Effector memory CD8-positive, alpha-beta T cell (primary cell): ENCODE measurements at regions not wholly inside any gene's neighbourhood (a gene's known extent, or its start where the extent isn't known, plus 50 kb on each side); places are given as distances from the start of the nearest gene placed in this dataset.
"Not testable (repeated sequence)": the region's sequence is repeated elsewhere in the genome, so short reads cannot be mapped to it uniquely, and the experiment has no call there.

Experiments
- ATAC-seq: fragments of 150-1000 bp; cut with Tn5 transposase; replicated peaks from 2 replicates; pipeline ENCODE4 v1.10.0; 2021; ENCODE audit warnings: mild to moderate bottlenecking, moderate library complexity
- DNase-seq, 3 experiments: peaks; one replicate each; pipeline ENCODE4 v3.0.0; 2021
- H3K27ac Mint-ChIP-seq, 2 donors: one replicate each; pipeline ENCODE4 v1.8.0; 2022; ENCODE audit warnings: mild to moderate bottlenecking in 2 of 2, mixed read lengths in 2 of 2, moderate library complexity in 2 of 2
- H3K27me3 Mint-ChIP-seq, 2 donors: one replicate each; pipeline ENCODE4 v1.8.0; 2022; ENCODE audit warnings: mixed read lengths in 2 of 2
- H3K36me3 Mint-ChIP-seq: one replicate; pipeline ENCODE4 v1.8.0; 2022; ENCODE audit warnings: mild to moderate bottlenecking, moderate library complexity, mixed read lengths; ENCODE audit not compliant: insufficient read depth
- H3K4me1 Mint-ChIP-seq, 2 donors: one replicate each; pipeline ENCODE4 v1.8.0; 2022; ENCODE audit warnings: low read depth in 2 of 2, mixed read lengths in 2 of 2
- H3K4me3 Mint-ChIP-seq, 2 donors: one replicate each; pipeline ENCODE4 v1.8.0; 2022; ENCODE audit warnings: mild to moderate bottlenecking in 2 of 2, mixed read lengths in 2 of 2, moderate library complexity in 2 of 2
- H3K9me3 Mint-ChIP-seq, 2 donors: one replicate each; pipeline ENCODE4 v1.8.0; 2022; ENCODE audit warnings: mixed read lengths in 2 of 2

- no peak overlapping the region for H3K27ac Mint-ChIP-seq
- no peaks in the 10 kb centered on the region for H3K36me3 Mint-ChIP-seq
- ATAC-seq: no peak
- DNase-seq: no peak
- no peak overlapping the region for H3K4me3 Mint-ChIP-seq
- H3K4me1 Mint-ChIP-seq: no peaks in the 10 kb centered on the region
- peaks cover 0 to 20% of the 10 kb centered on the region in 2 donors for H3K27me3 Mint-ChIP-seq
- no peaks in the 10 kb centered on the region for H3K9me3 Mint-ChIP-seq
These were observed 644.8 kb downstream of the EFNA5 start for GRCh38 chr5:107025712-107026497.

- ATAC-seq: no peak
- H3K9me3 Mint-ChIP-seq: no peaks in the 10 kb centered on the region
- H3K27me3 Mint-ChIP-seq: peaks cover 0 to 25% of the 10 kb centered on the region in 2 donors
- no peak overlapping the region for H3K4me3 Mint-ChIP-seq
- H3K36me3 Mint-ChIP-seq: no peaks in the 10 kb centered on the region
- H3K4me1 Mint-ChIP-seq: no peaks in the 10 kb centered on the region
- DNase-seq: no peak
- H3K27ac Mint-ChIP-seq: no peak overlapping the region
These were observed 647.0 kb downstream of the EFNA5 start for GRCh38 chr5:107023732-107024131.

GRCh38 chr5:107021575-107021974, 649.2 kb downstream of the EFNA5 start:
- H3K9me3 Mint-ChIP-seq: no peaks in the 10 kb centered on the region
- H3K27me3 Mint-ChIP-seq: peaks cover 0 to 28% of the 10 kb centered on the region in 2 donors
- no peaks in the 10 kb centered on the region for H3K36me3 Mint-ChIP-seq
- H3K4me3 Mint-ChIP-seq: no peak overlapping the region
- no peak for ATAC-seq
- no peaks in the 10 kb centered on the region for H3K4me1 Mint-ChIP-seq
- H3K27ac Mint-ChIP-seq: no peak overlapping the region
- no peak for DNase-seq

GRCh38 chr5:107020626-107021025, 650.1 kb downstream of the EFNA5 start:
- H3K27ac Mint-ChIP-seq: no peak overlapping the region
- H3K36me3 Mint-ChIP-seq: no peaks in the 10 kb centered on the region
- H3K27me3 Mint-ChIP-seq: peaks cover 0 to 28% of the 10 kb centered on the region in 2 donors
- no peaks in the 10 kb centered on the region for H3K4me1 Mint-ChIP-seq
- ATAC-seq (no peak), DNase-seq (no peak)
- no peaks in the 10 kb centered on the region for H3K9me3 Mint-ChIP-seq
- no peak overlapping the region for H3K4me3 Mint-ChIP-seq

- no peak overlapping the region for H3K4me3 Mint-ChIP-seq
- DNase-seq: no peak
- no peaks in the 10 kb centered on the region for H3K9me3 Mint-ChIP-seq
- no peaks in the 10 kb centered on the region for H3K4me1 Mint-ChIP-seq
- no peak for ATAC-seq
- H3K27me3 Mint-ChIP-seq: peaks cover 0 to 38% of the 10 kb centered on the region in 2 donors
- no peak overlapping the region for H3K27ac Mint-ChIP-seq
- no peaks in the 10 kb centered on the region for H3K36me3 Mint-ChIP-seq
These were observed 653.1 kb downstream of the EFNA5 start for GRCh38 chr5:107017616-107018015.

- no peak for ATAC-seq
- H3K36me3 Mint-ChIP-seq: no peaks in the 10 kb centered on the region
- no peaks in the 10 kb centered on the region for H3K4me1 Mint-ChIP-seq
- H3K27me3 Mint-ChIP-seq: peaks cover 0 to 35% of the 10 kb centered on the region in 2 donors
- no peak for DNase-seq
- no peaks in the 10 kb centered on the region for H3K9me3 Mint-ChIP-seq
- H3K27ac Mint-ChIP-seq: no peak overlapping the region
- H3K4me3 Mint-ChIP-seq: no peak overlapping the region
These were observed 658.4 kb downstream of the EFNA5 start for GRCh38 chr5:107012371-107012770.

GRCh38 chr5:107011605-107012004, 659.1 kb downstream of the EFNA5 start:
- Mint-ChIP-seq H3K27me3 (peaks cover 0 to 32% of the 10 kb centered on the region in 2 donors), H3K27ac (no peak overlapping the region), H3K36me3 (no peaks in the 10 kb centered on the region), H3K9me3 (no peaks in the 10 kb centered on the region), H3K4me3 (no peak overlapping the region), H3K4me1 (no peaks in the 10 kb centered on the region)
- ATAC-seq (no peak), DNase-seq (no peak)

GRCh38 chr5:107010060-107010459, 660.7 kb downstream of the EFNA5 start:
- Mint-ChIP-seq H3K4me3 (no peak overlapping the region), H3K27me3 (peaks cover 0 to 37% of the 10 kb centered on the region in 2 donors), H3K27ac (no peak overlapping the region), H3K4me1 (no peaks in the 10 kb centered on the region), H3K9me3 (no peaks in the 10 kb centered on the region), H3K36me3 (no peaks in the 10 kb centered on the region)
- no peak for DNase-seq
- no peak for ATAC-seq

GRCh38 chr5:107005653-107006052, 665.1 kb downstream of the EFNA5 start:
- H3K36me3 Mint-ChIP-seq: no peaks in the 10 kb centered on the region
- H3K4me3 Mint-ChIP-seq: no peak overlapping the region
- no peak overlapping the region for H3K27ac Mint-ChIP-seq
- DNase-seq: no peak
- no peaks in the 10 kb centered on the region for H3K9me3 Mint-ChIP-seq
- H3K27me3 Mint-ChIP-seq: peaks cover 0 to 28% of the 10 kb centered on the region in 2 donors
- no peak for ATAC-seq
- no peaks in the 10 kb centered on the region for H3K4me1 Mint-ChIP-seq

GRCh38 chr5:107005161-107005560, 665.6 kb downstream of the EFNA5 start:
- DNase-seq (no peak), ATAC-seq (no peak)
- no peaks in the 10 kb centered on the region for H3K4me1 Mint-ChIP-seq
- no peak overlapping the region for H3K4me3 Mint-ChIP-seq
- H3K27ac Mint-ChIP-seq: no peak overlapping the region
- H3K27me3 Mint-ChIP-seq: peaks cover 0 to 25% of the 10 kb centered on the region in 2 donors
- H3K9me3 Mint-ChIP-seq: no peaks in the 10 kb centered on the region
- H3K36me3 Mint-ChIP-seq: no peaks in the 10 kb centered on the region

- H3K27me3 Mint-ChIP-seq: peaks cover 8 to 50% of the 10 kb centered on the region in 2 donors
- ATAC-seq: no peak
- no peak overlapping the region for H3K27ac Mint-ChIP-seq
These were observed 668.6 kb downstream of the EFNA5 start for GRCh38 chr5:107002115-107002514.

GRCh38 chr5:106999506-106999905, 671.2 kb downstream of the EFNA5 start:
- not testable (repeated sequence) for H3K36me3 Mint-ChIP-seq, ATAC-seq, H3K4me3 Mint-ChIP-seq, DNase-seq, H3K4me1 Mint-ChIP-seq, H3K27ac Mint-ChIP-seq
- Mint-ChIP-seq H3K27me3 (peaks cover 8 to 44% of the 10 kb centered on the region in 2 donors), H3K9me3 (peaks cover 6 to 15% of the 10 kb centered on the region in 2 donors)

More at GRCh38 chr5:107002115-107002514, 668.6 kb downstream of the EFNA5 start:
- no peaks in the 10 kb centered on the region for H3K36me3 Mint-ChIP-seq
- H3K4me1 Mint-ChIP-seq: no peaks in the 10 kb centered on the region
- DNase-seq: no peak
- no peak overlapping the region for H3K4me3 Mint-ChIP-seq
- H3K9me3 Mint-ChIP-seq: peaks cover 5 to 11% of the 10 kb centered on the region in 2 donors

GRCh38 chr5:106986006-106986405, 684.7 kb downstream of the EFNA5 start:
- H3K4me3 Mint-ChIP-seq: no peak overlapping the region

GRCh38 chr5:106985174-106985573, 685.6 kb downstream of the EFNA5 start:
- peaks cover 12 to 24% of the 10 kb centered on the region in 2 donors for H3K27me3 Mint-ChIP-seq
- no peaks in the 10 kb centered on the region for H3K9me3 Mint-ChIP-seq
- no peaks in the 10 kb centered on the region for H3K4me1 Mint-ChIP-seq
- no peak overlapping the region for H3K4me3 Mint-ChIP-seq
- H3K36me3 Mint-ChIP-seq: no peaks in the 10 kb centered on the region
- no peak overlapping the region for H3K27ac Mint-ChIP-seq
- DNase-seq: no peak
- ATAC-seq: no peak

More at GRCh38 chr5:106986006-106986405, 684.7 kb downstream of the EFNA5 start:
- H3K4me1 Mint-ChIP-seq: no peaks in the 10 kb centered on the region
- no peak overlapping the region for H3K27ac Mint-ChIP-seq
- H3K36me3 Mint-ChIP-seq: no peaks in the 10 kb centered on the region
- no peaks in the 10 kb centered on the region for H3K9me3 Mint-ChIP-seq
- peaks cover 4 to 16% of the 10 kb centered on the region in 2 donors for H3K27me3 Mint-ChIP-seq
- no peak for ATAC-seq
- no peak for DNase-seq
